Epithelial cell of proximal tubule (primary cell): ENCODE measurements at regions not wholly inside any gene's neighbourhood (a gene's known extent, or its start where the extent isn't known, plus 50 kb on each side); places are given as distances from the start of the nearest gene placed in this dataset.

Experiments used
- DNase-seq: peaks from one replicate; pipeline ENCODE4 v3.0.0-alpha.2; 2011; ENCODE audit warnings: low read depth
- H3K4me3 ChIP-seq: 2 replicates; pipeline ENCODE4 v1.5.1; 2011; ENCODE audit warnings: low read depth, mild to moderate bottlenecking, low read length
- TF ChIP-seq, protein P1 (sequence below): conservative IDR thresholded peaks from 2 replicates; pipeline ENCODE4 v1.5.1; 2012; ENCODE audit warnings: low read depth, mild to moderate bottlenecking, low read length

DNA sequence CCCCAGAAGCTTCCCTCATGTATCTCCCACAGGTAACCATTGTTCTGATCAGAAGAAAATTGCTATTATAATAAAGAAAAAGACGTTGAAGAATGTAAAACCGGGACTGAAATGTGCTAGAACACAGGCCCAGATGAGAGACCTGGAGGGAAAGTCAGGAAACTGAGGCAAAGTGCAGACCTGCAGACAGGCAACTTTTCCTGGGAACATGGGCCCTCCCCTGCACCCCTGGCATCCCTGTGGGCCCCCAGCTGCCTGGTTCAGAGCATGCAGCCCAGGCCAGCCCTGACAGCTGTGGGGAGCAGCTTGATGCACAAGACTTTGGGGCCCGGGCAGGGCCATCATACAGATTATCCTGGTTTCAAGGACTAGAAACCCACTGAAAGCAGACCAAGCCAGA, 212.2 kb downstream of the CDC5L start:
- no peak overlapping the region for H3K4me3 ChIP-seq
- DNase-seq: no peak
- TF ChIP-seq, protein P1, sequence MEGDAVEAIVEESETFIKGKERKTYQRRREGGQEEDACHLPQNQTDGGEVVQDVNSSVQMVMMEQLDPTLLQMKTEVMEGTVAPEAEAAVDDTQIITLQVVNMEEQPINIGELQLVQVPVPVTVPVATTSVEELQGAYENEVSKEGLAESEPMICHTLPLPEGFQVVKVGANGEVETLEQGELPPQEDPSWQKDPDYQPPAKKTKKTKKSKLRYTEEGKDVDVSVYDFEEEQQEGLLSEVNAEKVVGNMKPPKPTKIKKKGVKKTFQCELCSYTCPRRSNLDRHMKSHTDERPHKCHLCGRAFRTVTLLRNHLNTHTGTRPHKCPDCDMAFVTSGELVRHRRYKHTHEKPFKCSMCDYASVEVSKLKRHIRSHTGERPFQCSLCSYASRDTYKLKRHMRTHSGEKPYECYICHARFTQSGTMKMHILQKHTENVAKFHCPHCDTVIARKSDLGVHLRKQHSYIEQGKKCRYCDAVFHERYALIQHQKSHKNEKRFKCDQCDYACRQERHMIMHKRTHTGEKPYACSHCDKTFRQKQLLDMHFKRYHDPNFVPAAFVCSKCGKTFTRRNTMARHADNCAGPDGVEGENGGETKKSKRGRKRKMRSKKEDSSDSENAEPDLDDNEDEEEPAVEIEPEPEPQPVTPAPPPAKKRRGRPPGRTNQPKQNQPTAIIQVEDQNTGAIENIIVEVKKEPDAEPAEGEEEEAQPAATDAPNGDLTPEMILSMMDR: no peak

DNA sequence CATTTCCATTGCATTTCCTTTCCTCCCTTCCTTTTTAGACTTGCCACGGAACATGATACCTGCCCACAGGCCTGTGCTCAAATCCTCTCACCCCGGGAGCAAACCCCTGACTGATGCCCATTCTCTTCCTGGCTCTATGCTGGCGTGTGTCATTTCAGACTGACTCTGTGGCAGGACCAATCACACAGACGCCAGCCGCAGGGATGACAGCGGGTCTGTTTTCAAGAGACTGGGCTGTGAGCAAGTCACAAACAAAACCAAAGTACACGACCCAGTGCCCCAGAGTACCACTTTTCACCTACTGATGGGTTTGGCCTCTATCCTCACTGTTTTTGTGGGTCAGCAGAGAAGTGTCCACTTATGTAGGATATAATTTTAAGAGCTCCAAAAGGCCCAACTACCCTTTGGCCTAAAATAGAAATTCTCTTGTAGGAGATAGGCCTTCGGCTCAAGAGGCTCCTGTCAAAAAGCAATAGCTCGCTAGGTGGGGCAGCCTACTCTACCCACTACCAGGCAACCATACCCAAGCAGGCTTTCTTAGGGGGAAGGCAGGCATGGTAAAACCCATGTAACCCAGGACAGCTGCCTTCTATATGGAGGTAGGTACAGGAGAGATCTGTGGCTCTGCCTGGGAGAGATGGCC, 215.7 kb downstream of the CDC5L start:
- no peak for DNase-seq
- TF ChIP-seq, protein P1: no peak
- no peak overlapping the region for H3K4me3 ChIP-seq

DNA sequence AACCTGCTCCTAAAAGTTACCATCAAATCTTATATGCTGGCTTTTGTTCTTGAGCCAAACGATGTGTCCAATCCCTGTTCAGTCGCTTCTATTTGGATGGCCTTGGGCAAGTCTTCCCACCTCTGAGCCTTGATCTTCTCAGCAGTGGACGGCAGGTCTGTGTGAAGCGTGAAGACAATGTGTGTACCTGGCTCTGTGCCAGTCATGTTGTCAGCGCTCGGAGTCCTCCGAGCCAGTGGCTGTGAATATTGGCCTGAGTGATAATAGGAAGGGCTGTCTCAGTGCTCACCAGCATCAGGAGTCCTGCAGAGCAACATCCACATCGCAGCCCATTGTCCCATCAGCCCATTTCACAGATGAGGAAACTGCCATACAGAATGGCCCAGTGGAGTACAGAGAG, 219.0 kb downstream of the CDC5L start:
- no peak for DNase-seq
- H3K4me3 ChIP-seq: no peak overlapping the region
- TF ChIP-seq, protein P1: no peak

DNA sequence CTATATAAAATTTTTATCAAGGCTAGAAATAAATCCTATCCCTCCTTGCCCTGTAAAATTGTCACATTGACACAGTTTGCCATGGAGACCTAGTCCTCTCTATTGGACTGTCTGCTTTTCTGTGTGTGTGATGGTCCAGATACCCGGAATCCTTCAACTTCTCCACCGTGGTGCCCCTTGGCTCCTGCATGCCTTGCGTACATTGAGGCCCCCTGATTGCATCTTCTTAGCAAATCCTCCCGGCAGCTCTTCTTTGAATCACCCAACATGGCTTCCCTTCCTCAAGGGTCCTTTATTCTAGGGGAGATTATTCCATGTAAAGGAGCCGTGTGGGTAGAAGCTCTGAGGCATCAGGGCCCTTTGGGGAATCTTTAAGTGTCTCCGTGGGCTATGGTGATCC, 219.5 kb downstream of the CDC5L start:
- H3K4me3 ChIP-seq: no peak overlapping the region
- DNase-seq: no peak
- TF ChIP-seq, protein P1: no peak

DNA sequence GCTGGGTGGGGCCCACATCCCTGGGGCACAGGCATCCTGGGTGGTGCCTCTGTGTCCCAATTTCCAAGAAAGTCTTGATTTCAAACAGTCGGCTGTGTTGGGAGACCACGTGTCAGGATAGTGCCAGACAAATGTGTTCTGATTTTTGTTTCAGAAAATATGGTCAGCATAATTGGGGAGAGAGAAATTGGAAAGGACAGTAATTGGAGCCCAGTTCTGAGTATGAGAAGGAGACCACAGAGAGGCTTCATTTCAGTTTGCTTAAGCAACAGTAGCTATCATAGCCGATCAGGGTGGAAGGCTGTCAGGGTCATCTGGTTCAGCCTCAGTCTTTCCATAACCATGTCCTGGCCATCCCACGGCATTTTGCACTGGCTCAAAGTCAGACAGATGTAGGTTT, 220.7 kb downstream of the CDC5L start:
- DNase-seq: no peak
- H3K4me3 ChIP-seq: no peak overlapping the region
- TF ChIP-seq, protein P1: no peak

DNA sequence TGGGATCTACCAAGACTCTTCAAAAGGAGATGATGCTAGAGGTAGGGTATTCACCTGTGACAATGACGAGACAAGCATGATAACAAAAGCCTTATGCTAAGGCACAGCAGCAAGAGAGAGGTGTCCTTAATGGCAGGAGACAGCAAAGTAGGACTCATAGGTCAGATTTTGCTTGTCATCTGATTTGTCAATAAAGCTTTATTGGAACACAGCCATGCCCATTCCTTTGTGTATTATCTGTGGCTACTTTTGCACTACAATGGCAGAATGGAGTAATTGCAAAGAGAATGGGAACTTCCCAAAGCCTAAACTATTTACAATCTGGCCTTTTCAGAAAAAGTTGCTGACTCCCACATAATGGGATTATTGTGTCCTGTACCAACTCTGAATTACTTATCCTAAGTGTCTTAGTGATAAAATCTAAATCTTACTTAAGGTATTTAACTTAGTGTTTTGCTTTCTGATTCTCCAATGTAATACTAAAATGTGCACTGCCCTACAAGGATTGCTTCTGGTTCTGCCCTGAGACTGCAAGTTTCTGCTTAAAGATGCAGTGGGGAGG, 221.6 kb downstream of the CDC5L start:
- H3K4me3 ChIP-seq: no peak overlapping the region
- no peak for DNase-seq
- TF ChIP-seq, protein P1: no peak

DNA sequence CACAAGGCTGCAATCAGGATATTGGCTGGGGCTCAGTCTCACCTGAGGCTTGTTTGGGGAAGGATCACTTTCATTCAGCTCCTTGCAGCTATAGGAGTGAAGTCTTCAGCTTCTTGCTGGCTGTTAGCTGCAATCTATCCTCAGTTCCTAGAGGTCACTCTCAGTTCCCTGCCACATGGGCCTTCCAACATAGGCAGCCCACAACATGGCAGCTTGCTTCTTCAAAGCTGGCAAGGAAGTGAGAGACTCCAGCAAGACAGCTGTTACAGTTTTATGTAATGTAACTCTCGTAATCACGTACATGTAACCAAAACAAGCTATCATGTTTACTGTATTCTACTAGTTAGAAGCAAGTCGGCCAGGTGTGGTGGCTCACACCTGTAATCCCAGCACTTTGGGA, 226.9 kb downstream of the CDC5L start:
- DNase-seq: no peak
- TF ChIP-seq, protein P1: no peak
- H3K4me3 ChIP-seq: no peak overlapping the region
